ENCODE measurements at regions not wholly inside any gene's neighbourhood (a gene's known extent, or its start where the extent isn't known, plus 50 kb on each side); places are given as distances from the start of the nearest gene placed in this dataset.

DNA sequence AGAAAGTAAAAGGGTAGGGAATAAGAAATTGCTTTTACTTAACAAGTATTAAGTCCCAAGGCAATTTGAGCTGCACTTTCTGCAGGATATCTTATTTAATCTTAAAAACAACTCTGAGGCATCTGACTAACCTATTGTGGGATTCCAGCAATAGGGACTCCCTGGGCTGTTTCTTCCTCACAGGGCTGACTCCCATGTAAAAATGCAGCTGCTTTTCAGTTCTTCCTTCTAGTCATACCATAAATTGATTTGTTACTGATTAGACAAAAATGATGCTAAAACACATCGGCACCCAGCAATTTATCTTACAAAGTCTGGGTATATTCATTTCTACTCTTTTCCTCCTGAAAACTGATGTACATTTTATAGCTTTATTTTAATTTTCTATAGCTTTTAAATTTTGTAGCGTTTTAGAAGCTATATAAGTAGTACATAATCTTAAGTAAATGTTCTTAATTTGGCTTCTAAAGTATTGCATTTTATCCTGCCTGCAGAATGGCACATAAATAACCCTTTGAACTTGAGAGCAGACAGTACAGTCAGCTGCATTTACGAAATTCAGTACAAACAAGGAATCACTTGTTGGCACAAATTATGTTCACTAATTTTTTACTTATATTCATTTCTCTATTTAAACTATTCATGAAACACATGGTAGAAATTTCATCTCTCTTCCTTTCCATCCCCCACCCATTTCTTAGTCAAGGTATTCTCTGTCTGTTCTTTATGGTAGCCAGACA, 102.4 kb upstream of the FRY start:
- DNase-seq, result no peak

- DNase-seq, result no peak
Observed at GRCh38 chr13:31930490-31930889, 101.1 kb upstream of the FRY start.

DNA sequence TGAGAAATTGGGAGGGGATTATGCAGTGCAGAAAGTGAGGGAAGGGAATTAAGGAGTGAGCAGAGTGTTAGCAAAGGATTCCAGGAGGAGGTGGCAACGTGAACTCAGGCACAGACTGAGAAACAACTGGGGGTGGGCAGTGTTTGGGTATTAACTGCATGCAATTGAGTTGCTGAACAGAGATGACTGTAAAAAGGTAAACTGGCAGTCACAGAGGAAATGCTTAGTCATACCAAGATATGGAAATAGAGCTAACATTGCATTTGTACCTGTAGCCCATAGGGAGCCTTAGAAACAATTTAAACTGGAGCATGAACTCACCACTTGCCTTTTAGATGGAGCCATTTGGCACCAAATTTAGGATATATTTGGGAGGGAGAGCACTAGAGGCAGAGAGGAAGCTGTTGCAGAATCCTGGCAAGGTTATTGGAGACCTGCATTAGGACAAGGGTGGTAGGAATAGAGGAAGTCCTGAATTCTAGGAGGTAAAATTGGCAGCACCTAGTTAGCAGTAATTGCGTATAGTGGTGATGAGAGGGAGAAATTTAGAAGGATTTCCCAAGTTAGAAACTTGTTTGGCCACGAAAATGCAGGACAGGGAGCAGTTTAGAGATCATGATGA, 100.6 kb upstream of the FRY start:
- DNase-seq, result no peak

- DNase-seq, result no peak
Observed at GRCh38 chr13:31937436-31937835, 94.1 kb upstream of the FRY start.

DNA sequence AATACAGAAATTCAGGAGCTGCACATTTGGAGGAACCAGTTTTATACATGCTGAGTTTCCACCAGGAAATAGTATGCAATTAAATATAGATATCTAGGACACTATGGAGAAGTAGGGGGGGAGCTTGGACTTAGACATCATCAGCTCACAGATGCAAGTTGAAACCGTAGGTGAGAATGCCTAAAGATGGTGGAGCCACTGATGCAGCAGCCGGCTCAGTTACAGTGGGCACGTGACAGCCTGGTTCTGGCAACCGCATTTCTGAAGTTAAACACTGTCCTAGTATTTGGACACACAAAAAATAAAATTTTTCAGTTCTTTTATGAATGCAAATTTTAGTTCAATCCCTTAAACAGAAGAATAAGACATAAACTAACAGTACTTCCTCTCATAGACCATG, 91.5 kb upstream of the FRY start:
- DNase-seq, result no peak

GRCh38 chr13:31943591-31943990, 88.0 kb upstream of the FRY start:
- DNase-seq, result no peak

DNA sequence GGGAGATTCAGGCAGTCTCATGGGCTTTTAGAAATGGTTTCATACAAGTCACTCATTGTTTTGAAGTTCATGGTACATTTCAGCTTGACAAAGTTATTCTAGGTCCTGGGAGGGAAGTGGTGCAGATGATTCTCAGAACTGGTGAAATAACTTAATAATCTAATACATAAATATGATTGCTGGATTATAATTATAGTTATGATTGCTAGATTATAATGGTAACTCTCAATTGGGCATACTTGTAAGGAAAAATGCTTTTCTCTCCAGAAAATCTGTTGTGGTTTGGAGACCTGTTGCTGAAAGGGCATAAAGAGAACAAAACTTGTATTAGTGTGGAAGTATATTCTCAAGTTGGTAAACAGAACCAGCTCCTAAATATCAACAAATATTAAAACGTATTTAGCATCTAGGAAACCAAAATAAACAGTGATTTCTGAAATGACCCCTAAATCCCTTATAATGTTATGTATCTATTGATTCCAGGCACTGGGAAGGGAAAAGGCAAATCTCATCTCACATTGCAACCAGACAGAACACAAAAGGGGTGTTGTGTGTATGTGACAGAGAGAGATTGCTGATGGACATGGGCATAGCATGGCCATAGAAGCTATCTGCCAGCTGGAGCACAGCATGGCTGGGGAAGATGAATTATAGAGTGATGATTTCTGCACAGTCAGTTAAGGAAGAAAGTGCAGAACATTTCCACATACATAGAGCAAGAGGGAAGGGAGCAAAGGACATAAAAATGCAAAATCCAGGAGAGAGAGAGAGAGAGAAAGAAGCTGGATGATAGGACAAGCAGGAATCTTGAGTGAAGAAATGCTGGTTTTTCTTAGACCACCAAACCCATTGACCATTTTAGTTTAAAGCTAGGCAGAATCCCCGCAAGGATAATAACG, 87.1 kb upstream of the FRY start:
- DNase-seq, result no peak

- DNase-seq, result no peak
Observed at GRCh38 chr13:31945202-31945961, 86.2 kb upstream of the FRY start.

GRCh38 chr13:31946091-31946770, 85.3 kb upstream of the FRY start:
- no peak for DNase-seq

DNA sequence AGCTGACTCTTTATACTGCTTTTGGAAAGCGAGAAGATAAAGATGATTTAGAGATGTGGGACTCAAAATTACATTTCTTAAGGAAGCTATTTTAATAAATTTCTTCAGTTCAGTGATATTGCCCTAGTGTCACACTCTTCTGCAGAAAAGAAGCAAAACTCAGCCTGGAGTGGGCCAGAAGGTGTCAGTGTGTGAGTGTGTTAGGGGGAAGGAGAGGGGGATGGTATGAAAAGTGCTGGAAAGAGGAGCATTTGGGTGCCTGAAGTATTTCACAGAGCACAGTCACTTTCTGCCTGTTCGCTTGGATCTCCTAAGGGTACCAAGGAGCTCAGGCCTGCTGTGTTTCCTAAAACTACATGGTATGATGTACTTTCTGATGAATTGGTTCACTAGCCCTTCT, 84.5 kb upstream of the FRY start:
- no peak for DNase-seq

GRCh38 chr13:31947506-31947905, 84.1 kb upstream of the FRY start:
- no peak for DNase-seq

DNA sequence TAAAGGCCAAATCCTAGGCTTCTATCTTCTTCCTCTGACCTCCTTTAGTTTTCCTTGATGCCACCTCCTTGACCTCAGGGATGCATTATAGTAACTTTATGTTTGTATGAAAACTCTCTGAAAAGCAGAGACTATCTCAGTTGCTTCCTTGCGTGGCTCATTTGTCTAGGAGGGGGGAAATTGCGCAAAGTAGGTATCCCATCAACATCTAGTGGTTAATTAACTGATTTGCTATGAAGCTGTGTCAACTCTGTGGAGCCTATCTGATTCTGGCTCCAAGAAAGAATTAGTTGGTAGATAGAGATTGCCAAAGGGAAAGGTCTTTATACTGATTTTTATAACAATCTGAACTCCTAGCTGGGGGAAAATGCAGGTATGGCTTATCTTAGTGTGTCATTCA, 82.1 kb upstream of the FRY start:
- no peak for DNase-seq

DNA sequence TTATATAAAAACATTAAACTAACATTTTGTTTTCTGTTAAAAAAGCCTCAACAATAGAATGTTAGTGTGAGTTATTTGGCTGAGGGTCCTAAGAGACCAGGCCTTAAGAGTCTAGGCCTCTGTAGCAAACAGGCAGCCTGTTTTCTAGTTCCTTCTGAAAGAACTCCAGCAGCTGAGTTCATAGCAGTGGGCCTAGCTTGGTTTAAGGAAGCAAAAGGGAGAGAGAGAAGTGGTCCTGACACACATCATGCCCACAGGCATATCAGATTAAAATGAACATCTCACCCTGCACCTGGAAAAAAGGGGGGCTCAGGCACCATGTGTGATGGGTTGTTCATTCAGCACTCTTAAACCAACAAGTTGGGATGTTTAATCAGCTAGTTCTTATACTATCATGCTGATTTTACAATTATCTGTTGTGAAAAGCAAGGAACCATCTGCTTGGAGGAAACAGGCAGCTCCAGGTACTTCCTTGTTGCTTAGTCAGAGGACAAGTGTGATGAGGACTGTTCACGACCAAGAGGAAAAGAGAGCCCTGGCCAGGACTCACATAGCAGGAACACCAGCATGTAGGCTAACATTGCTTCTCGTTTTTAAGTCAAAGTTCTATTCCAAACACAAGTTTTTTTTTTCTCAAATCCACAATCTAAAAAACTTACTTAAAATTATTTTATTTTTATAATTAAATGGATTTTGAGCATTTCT, 81.3 kb upstream of the FRY start:
- DNase-seq, result no peak

DNA sequence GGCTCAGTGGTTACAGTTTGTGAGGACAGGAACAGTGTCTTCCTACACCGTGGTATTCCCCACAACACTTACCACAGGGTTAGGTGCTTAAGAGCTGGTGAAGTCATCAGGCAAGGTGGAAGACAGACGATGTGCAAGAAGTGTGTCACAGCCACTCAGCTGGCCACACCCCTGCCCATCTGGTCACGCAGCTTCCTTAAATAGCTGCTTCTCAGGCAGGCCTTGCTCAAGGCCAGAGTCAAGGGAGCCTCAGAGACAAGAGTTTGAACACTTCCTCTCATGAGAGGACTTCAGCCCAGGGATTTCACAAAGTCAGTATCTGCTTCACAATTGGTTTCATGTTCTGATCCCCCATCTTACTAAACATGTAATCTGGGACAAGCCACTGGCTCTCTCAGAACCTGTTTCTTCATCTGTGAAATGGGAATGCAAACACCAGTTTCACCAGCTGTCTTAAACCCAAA, 80.3 kb upstream of the FRY start:
- DNase-seq, result peak; percentile 20

DNA sequence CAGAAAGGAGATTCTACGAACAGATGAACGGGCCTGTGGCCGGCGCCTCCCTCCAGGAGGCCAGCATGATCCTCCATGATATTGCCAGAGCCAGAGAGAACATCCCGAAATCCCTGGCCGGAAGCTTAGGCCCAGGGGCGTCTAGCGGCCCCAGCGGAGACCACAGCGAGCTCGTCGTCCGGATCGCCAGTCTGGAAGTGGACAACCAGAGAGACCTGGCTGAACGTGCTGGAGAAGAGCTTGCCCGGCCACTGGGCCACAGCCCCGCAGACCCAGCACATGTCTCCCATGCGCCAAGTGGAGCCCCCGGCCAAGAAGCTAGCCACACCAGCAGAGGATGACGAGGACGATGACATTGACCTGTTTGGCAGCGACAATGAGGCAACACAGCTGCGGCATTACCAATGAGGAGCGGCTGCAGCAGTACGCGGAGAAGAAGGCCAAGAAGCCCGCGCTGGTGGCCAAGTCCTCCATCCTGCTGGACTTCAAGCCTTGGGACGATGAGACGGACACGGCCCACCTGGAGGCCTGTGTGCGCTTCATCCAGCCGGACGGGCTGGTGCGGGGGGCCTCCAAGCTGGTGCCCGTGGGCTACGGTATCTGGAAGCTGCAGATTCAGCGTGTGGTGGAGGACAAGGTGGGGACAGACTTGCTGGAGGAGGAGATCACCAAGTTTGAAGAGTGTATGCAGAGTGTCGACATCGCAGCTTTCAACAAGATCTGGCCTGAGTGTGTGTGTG, 78.8 kb upstream of the FRY start:
- no peak for DNase-seq

GRCh38 chr13:31955101-31955500, 76.5 kb upstream of the FRY start:
- no peak for DNase-seq

DNA sequence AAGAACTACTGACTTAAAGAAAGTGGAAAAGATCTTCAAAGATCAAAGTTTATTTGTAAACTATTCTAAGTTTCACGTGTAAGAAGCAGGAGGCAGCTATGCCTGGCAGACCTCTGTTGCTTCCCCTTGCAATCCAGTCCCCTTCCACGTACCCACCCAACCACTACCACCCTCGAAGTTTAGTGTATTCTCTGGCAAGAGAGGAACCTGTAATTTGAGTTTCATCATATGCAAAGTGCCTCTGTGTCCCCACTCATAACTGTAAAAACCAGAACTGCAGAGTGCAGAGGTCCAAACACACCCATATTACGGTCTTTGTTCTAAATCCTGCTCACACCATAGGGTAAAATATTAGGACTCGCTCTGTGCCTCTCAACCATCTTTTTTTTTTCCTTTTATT, 75.8 kb upstream of the FRY start:
- no peak for DNase-seq

DNA sequence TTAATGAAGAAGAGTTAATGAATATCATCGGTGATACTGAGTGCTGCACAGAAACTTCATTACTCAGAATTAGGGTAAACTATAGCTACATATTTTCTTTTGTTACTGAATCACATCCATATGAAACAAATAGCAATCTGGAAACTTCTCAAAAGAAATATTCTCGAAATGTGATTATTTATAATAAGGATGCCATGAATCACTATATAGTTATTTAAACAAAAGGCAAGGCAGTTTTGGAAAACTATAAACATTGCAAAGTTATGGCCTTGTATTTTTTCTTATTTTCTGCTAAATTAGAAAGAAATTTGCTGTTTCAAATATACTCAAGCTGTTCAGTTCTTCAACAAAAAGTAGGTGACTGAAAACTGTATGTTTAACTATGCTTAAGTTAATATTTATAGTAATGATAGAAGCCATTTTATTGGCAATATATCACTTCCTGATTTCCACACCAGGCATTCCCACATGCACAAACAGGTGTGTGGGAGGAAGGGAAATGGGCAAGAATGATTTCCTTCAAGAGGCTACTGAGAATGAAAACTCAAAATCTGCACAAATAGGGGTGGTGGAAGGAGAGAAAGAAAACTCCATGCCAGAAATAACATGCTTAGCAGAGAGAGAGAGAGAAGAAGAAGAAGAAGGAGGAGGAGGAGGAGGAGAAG, 74.5 kb upstream of the FRY start:
- DNase-seq, result no peak

- no peak for DNase-seq
Observed at GRCh38 chr13:31957772-31958171, 73.8 kb upstream of the FRY start.

GRCh38 chr13:31962731-31963370, 68.7 kb upstream of the FRY start:
- DNase-seq, result no peak

Measured in CD4-positive, alpha-beta T cell treated with Interleukin-17A for 4 hours (primary cell).